ENCODE measurements at regions not wholly inside any gene's neighbourhood (a gene's known extent, or its start where the extent isn't known, plus 50 kb on each side); places are given as distances from the start of the nearest gene placed in this dataset.

- H3K27me3 ChIP-seq (ENCODE audit: insufficient read depth, low read length) = no peaks in the 10 kb centered on the region
- H2AFZ ChIP-seq (ENCODE audit: low read depth, low read length) = no peak overlapping the region
- no peaks in the 10 kb centered on the region for H3K9me3 ChIP-seq (ENCODE audit: low read length)
- no peaks in the 10 kb centered on the region for H3K36me3 ChIP-seq (ENCODE audit: insufficient read depth, low read length)
- H3K4me3 ChIP-seq (ENCODE audit: low read length) = no peak overlapping the region
- H3K4me1 ChIP-seq (ENCODE audit: insufficient read depth, low read length) = no peaks in the 10 kb centered on the region
Measured at GRCh38 chr4:111977419-111977965, 167.8 kb upstream of the FAM241A start.

GRCh38 chr4:111979921-111980320 is 165.3 kb upstream of the FAM241A start:
- no peaks in the 10 kb centered on the region for H3K9me3 ChIP-seq (ENCODE audit: low read length)
- H3K36me3 ChIP-seq (ENCODE audit: insufficient read depth, low read length) = no peaks in the 10 kb centered on the region
- H3K27me3 ChIP-seq (ENCODE audit: insufficient read depth, low read length) = no peaks in the 10 kb centered on the region
- H2AFZ ChIP-seq (ENCODE audit: low read depth, low read length) = no peak overlapping the region
- H3K4me3 ChIP-seq (ENCODE audit: low read length) = no peak overlapping the region
- no peaks in the 10 kb centered on the region for H3K4me1 ChIP-seq (ENCODE audit: insufficient read depth, low read length)

DNA sequence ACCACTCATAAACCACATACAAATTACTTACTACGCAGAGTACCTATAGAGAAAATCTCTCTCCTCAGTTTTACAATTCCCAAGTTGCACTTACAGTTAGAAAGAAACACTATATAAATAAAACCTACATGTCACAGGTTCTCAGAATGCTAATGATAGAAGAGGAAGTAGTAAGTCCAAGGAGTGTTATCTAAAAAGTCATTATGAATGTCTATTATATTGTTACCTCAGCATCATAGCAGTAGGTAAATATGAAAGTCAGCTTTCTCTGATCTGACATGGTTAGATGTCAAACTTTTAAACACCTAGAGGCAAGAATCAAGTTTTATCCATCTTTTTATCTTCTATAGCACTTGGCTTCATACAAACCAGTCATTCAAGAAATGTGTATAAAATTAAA is 163.2 kb upstream of the FAM241A start:
- Histone ChIP-seq H3K9me3 (ENCODE audit: low read length) (no peaks in the 10 kb centered on the region), H3K27me3 (ENCODE audit: insufficient read depth, low read length) (no peaks in the 10 kb centered on the region), H3K36me3 (ENCODE audit: insufficient read depth, low read length) (no peaks in the 10 kb centered on the region), H3K4me3 (ENCODE audit: low read length) (no peak overlapping the region), H3K4me1 (ENCODE audit: insufficient read depth, low read length) (no peaks in the 10 kb centered on the region), H2AFZ (ENCODE audit: low read depth, low read length) (no peak overlapping the region)

GRCh38 chr4:111984169-111984819 is 161.0 kb upstream of the FAM241A start:
- no peaks in the 10 kb centered on the region for H3K27me3 ChIP-seq (ENCODE audit: insufficient read depth, low read length)
- H3K4me1 ChIP-seq (ENCODE audit: insufficient read depth, low read length) = no peaks in the 10 kb centered on the region
- H3K36me3 ChIP-seq (ENCODE audit: insufficient read depth, low read length) = no peaks in the 10 kb centered on the region
- no peak overlapping the region for H2AFZ ChIP-seq (ENCODE audit: low read depth, low read length)
- no peak overlapping the region for H3K4me3 ChIP-seq (ENCODE audit: low read length)
- H3K9me3 ChIP-seq (ENCODE audit: low read length) = no peaks in the 10 kb centered on the region

DNA sequence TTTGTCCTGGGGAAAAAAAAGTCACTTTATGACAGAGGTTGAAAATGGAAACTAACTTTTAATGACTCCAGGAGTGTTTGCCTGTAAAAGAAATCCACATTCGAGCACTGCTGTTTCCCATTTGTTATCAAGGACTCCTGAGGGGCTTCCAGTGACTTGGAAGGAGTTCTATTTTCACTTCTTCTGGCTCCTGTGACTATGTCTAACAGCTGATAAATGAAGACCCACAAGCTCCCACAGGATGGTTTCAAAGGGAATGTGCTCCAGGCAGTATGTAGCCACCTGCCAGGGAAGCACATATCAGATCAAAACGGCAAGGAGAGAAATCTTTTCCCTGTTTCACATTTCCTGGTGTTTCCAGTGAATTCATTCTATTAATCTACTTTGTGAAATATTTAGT is 159.8 kb upstream of the FAM241A start:
- no peaks in the 10 kb centered on the region for H3K9me3 ChIP-seq (ENCODE audit: low read length)
- no peaks in the 10 kb centered on the region for H3K27me3 ChIP-seq (ENCODE audit: insufficient read depth, low read length)
- H3K4me3 ChIP-seq (ENCODE audit: low read length) = no peak overlapping the region
- H3K36me3 ChIP-seq (ENCODE audit: insufficient read depth, low read length) = no peaks in the 10 kb centered on the region
- H2AFZ ChIP-seq (ENCODE audit: low read depth, low read length) = no peak overlapping the region
- no peaks in the 10 kb centered on the region for H3K4me1 ChIP-seq (ENCODE audit: insufficient read depth, low read length)

GRCh38 chr4:111986095-111986494 is 159.2 kb upstream of the FAM241A start:
- H2AFZ ChIP-seq (ENCODE audit: low read depth, low read length) = no peak overlapping the region
- no peaks in the 10 kb centered on the region for H3K27me3 ChIP-seq (ENCODE audit: insufficient read depth, low read length)
- no peaks in the 10 kb centered on the region for H3K36me3 ChIP-seq (ENCODE audit: insufficient read depth, low read length)
- H3K4me3 ChIP-seq (ENCODE audit: low read length) = no peak overlapping the region
- no peaks in the 10 kb centered on the region for H3K9me3 ChIP-seq (ENCODE audit: low read length)
- no peaks in the 10 kb centered on the region for H3K4me1 ChIP-seq (ENCODE audit: insufficient read depth, low read length)

GRCh38 chr4:111988514-111988913 is 156.7 kb upstream of the FAM241A start:
- H3K27me3 ChIP-seq (ENCODE audit: insufficient read depth, low read length) = no peaks in the 10 kb centered on the region
- no peaks in the 10 kb centered on the region for H3K4me1 ChIP-seq (ENCODE audit: insufficient read depth, low read length)

DNA sequence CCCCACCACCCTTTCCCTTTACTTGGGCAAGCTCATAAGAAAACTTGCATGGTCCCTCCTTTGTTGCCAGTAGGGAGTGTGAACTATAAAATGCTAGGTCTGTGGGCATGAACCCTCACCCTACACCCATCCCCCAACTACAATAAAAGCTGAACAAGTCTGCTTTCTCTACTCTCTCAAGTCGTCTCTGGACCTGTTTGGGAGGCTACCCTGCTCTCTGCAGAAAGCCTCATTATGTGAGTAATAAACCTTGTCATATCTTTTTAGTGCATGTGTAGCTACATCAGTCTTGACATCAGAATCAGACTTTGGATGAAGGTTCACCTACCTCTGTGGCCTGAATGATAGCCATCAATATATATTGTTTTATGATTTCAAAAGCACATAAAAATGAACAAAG is 155.4 kb upstream of the FAM241A start:
- no peaks in the 10 kb centered on the region for H3K9me3 ChIP-seq (ENCODE audit: low read length)
- no peak overlapping the region for H3K4me3 ChIP-seq (ENCODE audit: low read length)
- no peaks in the 10 kb centered on the region for H3K4me1 ChIP-seq (ENCODE audit: insufficient read depth, low read length)
- no peak overlapping the region for H2AFZ ChIP-seq (ENCODE audit: low read depth, low read length)
- no peaks in the 10 kb centered on the region for H3K27me3 ChIP-seq (ENCODE audit: insufficient read depth, low read length)
- no peaks in the 10 kb centered on the region for H3K36me3 ChIP-seq (ENCODE audit: insufficient read depth, low read length)

More at GRCh38 chr4:111988514-111988913, 156.7 kb upstream of the FAM241A start:
- H3K9me3 ChIP-seq (ENCODE audit: low read length) = no peaks in the 10 kb centered on the region
- H3K4me3 ChIP-seq (ENCODE audit: low read length) = no peak overlapping the region
- no peak overlapping the region for H2AFZ ChIP-seq (ENCODE audit: low read depth, low read length)
- H3K36me3 ChIP-seq (ENCODE audit: insufficient read depth, low read length) = no peaks in the 10 kb centered on the region

- no peak overlapping the region for H3K4me3 ChIP-seq (ENCODE audit: low read length)
- no peaks in the 10 kb centered on the region for H3K27me3 ChIP-seq (ENCODE audit: insufficient read depth, low read length)
- no peaks in the 10 kb centered on the region for H3K4me1 ChIP-seq (ENCODE audit: insufficient read depth, low read length)
Measured at GRCh38 chr4:111991163-111991562, 154.1 kb upstream of the FAM241A start.

GRCh38 chr4:111991797-111992196 is 153.5 kb upstream of the FAM241A start:
- no peak overlapping the region for H3K4me3 ChIP-seq (ENCODE audit: low read length)
- H3K36me3 ChIP-seq (ENCODE audit: insufficient read depth, low read length) = no peaks in the 10 kb centered on the region
- H3K9me3 ChIP-seq (ENCODE audit: low read length) = no peaks in the 10 kb centered on the region
- no peak overlapping the region for H2AFZ ChIP-seq (ENCODE audit: low read depth, low read length)
- no peaks in the 10 kb centered on the region for H3K27me3 ChIP-seq (ENCODE audit: insufficient read depth, low read length)
- H3K4me1 ChIP-seq (ENCODE audit: insufficient read depth, low read length) = no peaks in the 10 kb centered on the region

More at GRCh38 chr4:111991163-111991562, 154.1 kb upstream of the FAM241A start:
- no peak overlapping the region for H2AFZ ChIP-seq (ENCODE audit: low read depth, low read length)
- no peaks in the 10 kb centered on the region for H3K36me3 ChIP-seq (ENCODE audit: insufficient read depth, low read length)
- no peaks in the 10 kb centered on the region for H3K9me3 ChIP-seq (ENCODE audit: low read length)

GRCh38 chr4:111992351-111993168 is 152.7 kb upstream of the FAM241A start:
- Histone ChIP-seq H3K4me1 (ENCODE audit: insufficient read depth, low read length) (no peaks in the 10 kb centered on the region), H3K27me3 (ENCODE audit: insufficient read depth, low read length) (no peaks in the 10 kb centered on the region), H3K4me3 (ENCODE audit: low read length) (no peak overlapping the region), H2AFZ (ENCODE audit: low read depth, low read length) (no peak overlapping the region), H3K9me3 (ENCODE audit: low read length) (no peaks in the 10 kb centered on the region), H3K36me3 (ENCODE audit: insufficient read depth, low read length) (no peaks in the 10 kb centered on the region)

- no peak overlapping the region for H3K4me3 ChIP-seq (ENCODE audit: low read length)
- no peaks in the 10 kb centered on the region for H3K27me3 ChIP-seq (ENCODE audit: insufficient read depth, low read length)
- no peak overlapping the region for H2AFZ ChIP-seq (ENCODE audit: low read depth, low read length)
- no peaks in the 10 kb centered on the region for H3K36me3 ChIP-seq (ENCODE audit: insufficient read depth, low read length)
- H3K9me3 ChIP-seq (ENCODE audit: low read length) = no peaks in the 10 kb centered on the region
- H3K4me1 ChIP-seq (ENCODE audit: insufficient read depth, low read length) = no peaks in the 10 kb centered on the region
Measured at GRCh38 chr4:111994392-111994791, 150.9 kb upstream of the FAM241A start.

- Histone ChIP-seq H3K4me1 (ENCODE audit: insufficient read depth, low read length) (no peaks in the 10 kb centered on the region), H3K27me3 (ENCODE audit: insufficient read depth, low read length) (no peaks in the 10 kb centered on the region), H3K9me3 (ENCODE audit: low read length) (no peaks in the 10 kb centered on the region)
Measured at GRCh38 chr4:111997785-111998184, 147.5 kb upstream of the FAM241A start.

More at GRCh38 chr4:111997785-111998184, 147.5 kb upstream of the FAM241A start:
- H3K36me3 ChIP-seq (ENCODE audit: insufficient read depth, low read length) = no peaks in the 10 kb centered on the region
- no peak overlapping the region for H3K4me3 ChIP-seq (ENCODE audit: low read length)
- no peak overlapping the region for H2AFZ ChIP-seq (ENCODE audit: low read depth, low read length)
